GM23248 (cell line): ENCODE measurements at regions not wholly inside any gene's neighbourhood (a gene's known extent, or its start where the extent isn't known, plus 50 kb on each side); places are given as distances from the start of the nearest gene placed in this dataset.

ENCODE experiments used
- EZH2 ChIP-seq: fragments of 200-600 bp; sonication (generic); IDR thresholded peaks from 2 replicates; pipeline ENCODE4 v1.6.1; 2018; ENCODE audit warnings: antibody characterized with exemption, mild to moderate bottlenecking; ENCODE audit not compliant: insufficient read depth, poor library complexity, severe bottlenecking
- EZH2phosphoT487 ChIP-seq: fragments of 200-600 bp; sonication (generic); IDR thresholded peaks from 2 replicates; pipeline ENCODE4 v1.6.1; 2018; ENCODE audit warnings: antibody characterized with exemption, moderate library complexity, mild to moderate bottlenecking, low read depth; ENCODE audit not compliant: insufficient read depth

- TF ChIP-seq EZH2phosphoT487 (no peak), EZH2 (no peak)
Observed at GRCh38 chr15:66650433-66650832, 51.6 kb upstream of the SMAD6 start.
